GM13976 (cell line): ENCODE measurements at regions not wholly inside any gene's neighbourhood (a gene's known extent, or its start where the extent isn't known, plus 50 kb on each side); places are given as distances from the start of the nearest gene placed in this dataset.

Experiments used
- DNase-seq: peaks from one replicate; pipeline ENCODE4 v3.0.0; 2012; ENCODE audit warnings: low spot score
- CTCF ChIP-seq: IDR thresholded peaks from 2 replicates; pipeline ENCODE4 v1.5.1; 2012; ENCODE audit warnings: borderline replicate concordance, mild to moderate bottlenecking; ENCODE audit not compliant: insufficient read depth; ENCODE audit errors: extremely low read depth, missing control alignments, control extremely low read depth
- in situ Hi-C: fragments of 300-500 bp; cut with MboI; formaldehyde crosslinking; loops from one replicate; pipeline ENCODE4 v1.12.0; 2022; ENCODE audit warnings: low sequenced_read_pairs, mixed read lengths, inconsistent platforms; ENCODE audit not compliant: unreplicated experiment

GRCh38 chr3:177278016-177278415, 80.7 kb upstream of the TBL1XR1 start:
- in situ Hi-C loops, result no loop called here
- TF ChIP-seq CTCF, result no peak
- no peak for DNase-seq

GRCh38 chr3:177279118-177279815, 82.0 kb upstream of the TBL1XR1 start:
- no peak for DNase-seq
- in situ Hi-C loops, result no loop called here

GRCh38 chr3:177281292-177282118, 84.2 kb upstream of the TBL1XR1 start:
- in situ Hi-C loops, result no loop called here
- DNase-seq, result no peak
- TF ChIP-seq CTCF, result no peak

More at GRCh38 chr3:177279118-177279815, 82.0 kb upstream of the TBL1XR1 start:
- no peak for TF ChIP-seq CTCF

- in situ Hi-C loops, result no loop called here
- no peak for DNase-seq
- TF ChIP-seq CTCF, result no peak
Measured at GRCh38 chr3:177282119-177282655, 84.9 kb upstream of the TBL1XR1 start.

- TF ChIP-seq CTCF, result no peak
- in situ Hi-C loops, result no loop called here
- no peak for DNase-seq
Measured at GRCh38 chr3:177283983-177284382, 86.7 kb upstream of the TBL1XR1 start.

GRCh38 chr3:177284383-177284881, 87.2 kb upstream of the TBL1XR1 start:
- TF ChIP-seq CTCF, result no peak
- DNase-seq, result no peak
- in situ Hi-C loops, result no loop called here
